ENCODE measurements at regions not wholly inside any gene's neighbourhood (a gene's known extent, or its start where the extent isn't known, plus 50 kb on each side); places are given as distances from the start of the nearest gene placed in this dataset.

DNA sequence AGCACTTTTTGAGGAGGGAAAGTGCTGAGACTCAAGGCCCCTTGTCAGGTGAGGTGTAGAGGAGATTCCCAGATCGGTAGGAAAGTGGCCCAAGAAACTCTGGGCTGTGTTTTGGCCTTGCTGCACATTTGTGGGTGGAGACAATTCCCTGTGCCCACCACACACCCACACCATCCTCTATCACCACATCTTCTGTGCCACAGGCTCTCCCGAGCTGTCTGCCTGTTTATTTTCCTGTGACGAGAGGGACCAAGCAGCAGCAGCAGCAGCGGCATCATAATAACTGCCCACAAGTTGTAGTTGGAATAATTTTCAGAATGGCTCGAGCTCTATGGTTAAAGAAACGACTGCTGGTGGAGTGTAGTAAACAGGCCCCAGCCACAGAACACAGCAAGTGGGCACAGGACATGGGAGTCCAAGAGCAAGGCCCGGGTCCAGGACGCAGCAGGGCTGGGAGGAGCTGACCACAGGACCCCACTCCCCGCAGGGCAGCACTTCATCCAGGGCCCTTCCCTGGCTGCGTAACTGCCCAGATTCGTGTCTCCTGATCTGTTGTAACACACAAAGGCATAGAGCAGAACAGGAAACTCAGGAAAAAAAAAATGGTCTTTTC, 55.6 kb upstream of the BCL2L14 start:
- TF ChIP-seq, protein P1, sequence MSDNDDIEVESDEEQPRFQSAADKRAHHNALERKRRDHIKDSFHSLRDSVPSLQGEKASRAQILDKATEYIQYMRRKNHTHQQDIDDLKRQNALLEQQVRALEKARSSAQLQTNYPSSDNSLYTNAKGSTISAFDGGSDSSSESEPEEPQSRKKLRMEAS (IDR thresholded peaks at IDR 0.05; ENCODE audit: low read depth): no peak
- TF ChIP-seq FOXJ3 (CRISPR knock-in tag; IDR thresholded peaks at IDR 0.05) (0 out of 2 replicates have a peak, but pooled peaks have one; percentile 23), MXI1 (IDR thresholded peaks at IDR 0.05; ENCODE audit: low read depth, low read length) (no peak), POLR2AphosphoS5 (IDR thresholded peaks at IDR 0.05; ENCODE audit: low read depth, low read length) (no peak)
- TF ChIP-seq, protein P2, sequence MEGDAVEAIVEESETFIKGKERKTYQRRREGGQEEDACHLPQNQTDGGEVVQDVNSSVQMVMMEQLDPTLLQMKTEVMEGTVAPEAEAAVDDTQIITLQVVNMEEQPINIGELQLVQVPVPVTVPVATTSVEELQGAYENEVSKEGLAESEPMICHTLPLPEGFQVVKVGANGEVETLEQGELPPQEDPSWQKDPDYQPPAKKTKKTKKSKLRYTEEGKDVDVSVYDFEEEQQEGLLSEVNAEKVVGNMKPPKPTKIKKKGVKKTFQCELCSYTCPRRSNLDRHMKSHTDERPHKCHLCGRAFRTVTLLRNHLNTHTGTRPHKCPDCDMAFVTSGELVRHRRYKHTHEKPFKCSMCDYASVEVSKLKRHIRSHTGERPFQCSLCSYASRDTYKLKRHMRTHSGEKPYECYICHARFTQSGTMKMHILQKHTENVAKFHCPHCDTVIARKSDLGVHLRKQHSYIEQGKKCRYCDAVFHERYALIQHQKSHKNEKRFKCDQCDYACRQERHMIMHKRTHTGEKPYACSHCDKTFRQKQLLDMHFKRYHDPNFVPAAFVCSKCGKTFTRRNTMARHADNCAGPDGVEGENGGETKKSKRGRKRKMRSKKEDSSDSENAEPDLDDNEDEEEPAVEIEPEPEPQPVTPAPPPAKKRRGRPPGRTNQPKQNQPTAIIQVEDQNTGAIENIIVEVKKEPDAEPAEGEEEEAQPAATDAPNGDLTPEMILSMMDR (IDR thresholded peaks at IDR 0.05): no peak
